Posterior cingulate gyrus (tissue), 11 donors: ENCODE measurements at regions not wholly inside any gene's neighbourhood (a gene's known extent, or its start where the extent isn't known, plus 50 kb on each side); places are given as distances from the start of the nearest gene placed in this dataset.

Experiments used
- DNase-seq, 10 donors: peaks; one replicate each; pipeline versions ENCODE4 v3.0.0 to v3.0.0-alpha.2; 2020 to 2021; ENCODE audit warnings: mixed read lengths in 3 of 10
- intact Hi-C: fragments of 100-400 bp; cut with DNase I; formaldehyde crosslinking; loops from one replicate; pipeline ENCODE4 v1.15.1; 2023

GRCh38 chr5:112112346-112112745 is 306.7 kb downstream of the EPB41L4A start:
- intact Hi-C loops, result no loop called here

GRCh38 chr5:112109331-112110007 is 309.6 kb downstream of the EPB41L4A start:
- no peak for DNase-seq
- intact Hi-C loops, result no loop called here

More at GRCh38 chr5:112112346-112112745, 306.7 kb downstream of the EPB41L4A start:
- DNase-seq, result no peak

- DNase-seq, result no peak
- intact Hi-C loops, result no loop called here
Observed at GRCh38 chr5:112106878-112107277, 312.2 kb downstream of the EPB41L4A start.

- DNase-seq, result no peak
- intact Hi-C loops, result no loop called here
Observed at GRCh38 chr5:112097768-112098167, 321.3 kb downstream of the EPB41L4A start.

GRCh38 chr5:112087222-112087621 is 330.2 kb upstream of the NREP start:
- intact Hi-C loops, result no loop called here
- no peak for DNase-seq

GRCh38 chr5:112086740-112087139 is 329.7 kb upstream of the NREP start:
- intact Hi-C loops, result no loop called here
- DNase-seq, result no peak

- no peak for DNase-seq
- intact Hi-C loops, result no loop called here
Observed at GRCh38 chr5:112084149-112084548, 327.2 kb upstream of the NREP start.

- intact Hi-C loops, result no loop called here
- DNase-seq, result no peak
Observed at GRCh38 chr5:112083623-112084022, 326.6 kb upstream of the NREP start.

GRCh38 chr5:112077180-112077579 is 320.2 kb upstream of the NREP start:
- intact Hi-C loops, result no loop called here

GRCh38 chr5:112070022-112070421 is 313.0 kb upstream of the NREP start:
- DNase-seq, result no peak
- intact Hi-C loops, result no loop called here

More at GRCh38 chr5:112077180-112077579, 320.2 kb upstream of the NREP start:
- DNase-seq, result no peak

- no peak for DNase-seq
- intact Hi-C loops, result no loop called here
Observed at GRCh38 chr5:112069329-112069728, 312.3 kb upstream of the NREP start.

- intact Hi-C loops, result no loop called here
- DNase-seq, result no peak
Observed at GRCh38 chr5:112068593-112068992, 311.6 kb upstream of the NREP start.

GRCh38 chr5:112065781-112066180 is 308.8 kb upstream of the NREP start:
- no peak for DNase-seq

GRCh38 chr5:112064956-112065355 is 308.0 kb upstream of the NREP start:
- DNase-seq, result no peak
- intact Hi-C loops, result no loop called here

More at GRCh38 chr5:112065781-112066180, 308.8 kb upstream of the NREP start:
- intact Hi-C loops, result no loop called here

GRCh38 chr5:112064271-112064701 is 307.3 kb upstream of the NREP start:
- no peak for DNase-seq
- intact Hi-C loops, result no loop called here

GRCh38 chr5:112063856-112064255 is 306.9 kb upstream of the NREP start:
- intact Hi-C loops, result no loop called here
- DNase-seq, result no peak

- intact Hi-C loops, result no loop called here
- DNase-seq, result no peak
Observed at GRCh38 chr5:112063191-112063590, 306.2 kb upstream of the NREP start.

GRCh38 chr5:112062181-112062580 is 305.2 kb upstream of the NREP start:
- intact Hi-C loops, result no loop called here
- DNase-seq, result no peak

GRCh38 chr5:112061666-112062065 is 304.7 kb upstream of the NREP start:
- intact Hi-C loops, result no loop called here
- DNase-seq, result no peak

GRCh38 chr5:112059579-112060135 is 302.7 kb upstream of the NREP start:
- intact Hi-C loops, result no loop called here
- DNase-seq, result no peak

GRCh38 chr5:112049738-112050137 is 292.7 kb upstream of the NREP start:
- DNase-seq, result no peak
- intact Hi-C loops, result no loop called here

GRCh38 chr5:112036206-112036605 is 279.2 kb upstream of the NREP start:
- no peak for DNase-seq
- intact Hi-C loops, result no loop called here
